HFF-Myc (cell line): ENCODE measurements at regions not wholly inside any gene's neighbourhood (a gene's known extent, or its start where the extent isn't known, plus 50 kb on each side); places are given as distances from the start of the nearest gene placed in this dataset.

ENCODE experiments used
- DNase-seq: peaks from one replicate; pipeline ENCODE4 v3.0.0-alpha.2; 2011; ENCODE audit warnings: low read depth; ENCODE audit errors: extremely low read depth
- H3K4me3 ChIP-seq: replicated peaks from 2 replicates; pipeline ENCODE4 v1.5.1; 2011; ENCODE audit warnings: low read depth, mild to moderate bottlenecking, control low read depth, low read length
- CTCF ChIP-seq: IDR thresholded peaks from 2 replicates; pipeline ENCODE4 v1.5.1; 2012; ENCODE audit warnings: mild to moderate bottlenecking, low read depth, low read length, control low read depth; ENCODE audit errors: missing control alignments

- no peak for DNase-seq
- TF ChIP-seq CTCF = no peak
Observed at GRCh38 chr21:16133248-16133647, 403.5 kb downstream of the USP25 start.

DNA sequence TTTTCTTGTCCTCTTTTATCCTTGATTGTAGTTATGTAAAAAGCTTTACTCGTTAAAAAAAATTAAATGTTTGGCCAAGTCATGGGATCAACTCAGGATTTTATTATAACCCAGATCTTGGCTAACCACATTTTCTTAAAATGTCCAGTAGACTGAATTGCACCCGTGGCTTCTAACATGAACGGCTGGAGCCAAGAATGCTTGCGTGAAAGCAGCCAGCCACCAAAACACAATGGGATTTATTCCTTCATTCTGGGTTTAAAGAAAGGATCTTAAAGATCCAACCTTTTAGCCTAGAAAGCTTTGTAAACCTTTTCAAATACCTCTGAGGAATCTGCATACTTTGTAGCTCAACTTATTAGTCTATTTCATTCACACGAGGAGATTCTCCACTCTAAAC is 404.4 kb downstream of the USP25 start:
- no peak for TF ChIP-seq CTCF
- no peak for DNase-seq

More at GRCh38 chr21:16133248-16133647, 403.5 kb downstream of the USP25 start:
- no peak overlapping the region for H3K4me3 ChIP-seq

DNA sequence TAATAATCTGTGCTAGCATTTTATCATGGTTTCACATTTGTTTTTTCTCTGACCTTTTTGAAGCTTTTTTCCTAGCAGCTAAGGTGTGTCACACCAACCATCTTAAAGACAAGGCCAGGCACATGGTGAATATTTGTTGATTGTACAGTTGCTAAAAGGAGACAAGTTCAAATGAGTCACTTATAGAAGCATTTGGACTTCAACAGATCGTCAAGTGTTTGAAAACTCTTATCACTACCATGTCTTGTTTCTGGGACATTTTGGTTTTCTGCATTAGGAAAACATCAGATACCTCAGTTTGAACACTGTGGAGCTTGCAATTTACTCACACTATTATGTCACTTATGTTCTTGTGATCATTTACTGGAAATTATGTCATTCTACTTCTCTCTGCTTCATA is 407.3 kb downstream of the USP25 start:
- H3K4me3 ChIP-seq = no peak overlapping the region
- TF ChIP-seq CTCF = no peak
- DNase-seq = no peak

More for the DNA sequence above, 404.4 kb downstream of the USP25 start:
- H3K4me3 ChIP-seq = no peak overlapping the region

- no peak overlapping the region for H3K4me3 ChIP-seq
- no peak for DNase-seq
- no peak for TF ChIP-seq CTCF
Observed at GRCh38 chr21:16145052-16145451, 415.3 kb downstream of the USP25 start.

DNA sequence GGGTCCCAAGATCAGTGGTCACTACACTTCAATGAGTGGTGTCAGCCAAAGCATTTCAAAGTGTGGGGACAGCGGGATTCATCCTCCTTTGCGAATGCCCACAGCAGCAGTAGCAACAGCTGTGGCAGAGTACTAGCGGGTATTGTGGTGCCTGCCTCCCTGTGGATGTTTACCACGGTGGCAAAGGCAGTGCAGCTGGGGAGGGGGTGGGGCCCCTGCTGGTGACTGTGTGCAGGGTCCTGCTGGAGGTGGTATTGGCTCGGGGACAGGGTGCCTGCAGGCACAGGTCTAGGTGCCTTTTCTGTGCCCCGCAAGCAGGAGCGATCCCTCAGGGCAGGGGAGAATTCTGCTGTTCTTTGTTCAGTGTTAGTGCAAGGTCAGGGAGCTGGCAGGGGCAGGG is 415.7 kb downstream of the USP25 start:
- H3K4me3 ChIP-seq = no peak overlapping the region
- no peak for TF ChIP-seq CTCF
- no peak for DNase-seq

DNA sequence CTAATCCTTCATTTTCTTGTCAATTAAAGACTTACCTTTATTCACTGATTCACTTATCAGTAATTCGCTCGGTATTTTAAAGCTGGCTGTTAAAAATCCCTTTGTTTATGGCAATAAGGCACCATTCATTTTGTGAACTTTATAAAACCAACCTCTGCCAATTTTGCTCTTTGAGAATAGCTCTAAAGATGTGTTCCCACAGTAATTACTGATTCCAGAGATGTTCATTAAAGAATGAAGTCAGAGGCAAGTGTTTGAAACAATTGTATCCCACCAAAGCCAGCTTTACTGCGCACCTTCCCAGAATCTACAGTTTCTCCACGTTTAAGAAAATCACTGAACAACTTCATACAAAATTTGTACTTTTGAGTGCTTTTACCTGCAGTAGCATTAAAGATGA is 424.5 kb downstream of the USP25 start:
- no peak for DNase-seq
- no peak for TF ChIP-seq CTCF
- no peak overlapping the region for H3K4me3 ChIP-seq

- no peak for DNase-seq
- H3K4me3 ChIP-seq = no peak overlapping the region
- TF ChIP-seq CTCF = no peak
Observed at GRCh38 chr21:16154951-16155635, 425.3 kb downstream of the USP25 start.
